ENCODE measurements at regions not wholly inside any gene's neighbourhood (a gene's known extent, or its start where the extent isn't known, plus 50 kb on each side); places are given as distances from the start of the nearest gene placed in this dataset.
"Not testable (repeated sequence)": the region's sequence is repeated elsewhere in the genome, so short reads cannot be mapped to it uniquely, and the experiment has no call there.

- Histone ChIP-seq H3K4me1 (no peaks in the 10 kb centered on the region), H3K27ac (replicated peaks in 1 of 4) (no peak overlapping the region), H3K36me3 (no peaks in the 10 kb centered on the region), H3K9me3 (peaks cover 0 to 7% (median 0%) of the 10 kb centered on the region in 4 donors), H3K4me3 (no peak overlapping the region), H3K27me3 (no peaks in the 10 kb centered on the region)
- intact Hi-C loops (cut with DNase I), result no loop called here
- WGBS, result 81% methylated on average over 2 of the region's 2 CpGs
- TF ChIP-seq CTCF (IDR thresholded peaks at IDR 0.05), result no peak
- no peak for TF ChIP-seq POLR2AphosphoS5 (IDR thresholded peaks at IDR 0.05)
- no peak for TF ChIP-seq POLR2A (IDR thresholded peaks at IDR 0.05; ENCODE audit: low read depth)
- TF ChIP-seq EP300 (IDR thresholded peaks at IDR 0.05), result no peak
- no peak for DNase-seq (ENCODE audit: extremely low spot score)
These were observed 224.0 kb upstream of the LINC00305 start for GRCh38 chr18:64372850-64373249.

GRCh38 chr18:64369830-64370440 is 221.0 kb upstream of the LINC00305 start:
- H3K27me3 ChIP-seq; H3K4me1 ChIP-seq; DNase-seq (ENCODE audit: extremely low spot score); H3K36me3 ChIP-seq; H3K9me3 ChIP-seq; intact Hi-C loops (cut with DNase I); H3K27ac ChIP-seq (replicated peaks in 1 of 4); H3K4me3 ChIP-seq: not testable (repeated sequence)
- 54% methylated on average over 6 of the region's 8 CpGs for WGBS

- Histone ChIP-seq H3K4me3 (no peak overlapping the region), H3K36me3 (no peaks in the 10 kb centered on the region), H3K27me3 (no peaks in the 10 kb centered on the region), H3K27ac (replicated peaks in 1 of 4) (no peak overlapping the region), H3K4me1 (no peaks in the 10 kb centered on the region), H3K9me3 (no peaks in the 10 kb centered on the region)
- intact Hi-C loops (cut with DNase I), result no loop called here
- WGBS, result 73% methylated on average over 4 of the region's 4 CpGs
- TF ChIP-seq POLR2A (IDR thresholded peaks at IDR 0.05; ENCODE audit: low read depth) (no peak), POLR2AphosphoS5 (IDR thresholded peaks at IDR 0.05) (no peak), CTCF (IDR thresholded peaks at IDR 0.05) (no peak), EP300 (IDR thresholded peaks at IDR 0.05) (no peak)
- no peak for DNase-seq (ENCODE audit: extremely low spot score)
These were observed 216.2 kb upstream of the LINC00305 start for GRCh38 chr18:64365106-64365505.

- Histone ChIP-seq H3K27ac (replicated peaks in 1 of 4) (no peak overlapping the region), H3K9me3 (no peaks in the 10 kb centered on the region), H3K36me3 (no peaks in the 10 kb centered on the region), H3K27me3 (no peaks in the 10 kb centered on the region), H3K4me3 (no peak overlapping the region), H3K4me1 (peaks cover 0 to 8% (median 0%) of the 10 kb centered on the region in 4 donors)
- intact Hi-C loops (cut with DNase I), result no loop called here
- WGBS, result 89% methylated on average over 3 of the region's 3 CpGs
- no peak for TF ChIP-seq POLR2A (IDR thresholded peaks at IDR 0.05; ENCODE audit: low read depth)
- TF ChIP-seq EP300 (IDR thresholded peaks at IDR 0.05), result no peak
- no peak for TF ChIP-seq CTCF (IDR thresholded peaks at IDR 0.05)
- TF ChIP-seq POLR2AphosphoS5 (IDR thresholded peaks at IDR 0.05), result no peak
- no peak for DNase-seq (ENCODE audit: extremely low spot score)
These were observed 188.8 kb upstream of the LINC00305 start for GRCh38 chr18:64337673-64338072.

GRCh38 chr18:64337018-64337417 is 188.1 kb upstream of the LINC00305 start:
- H3K4me3 ChIP-seq, result no peak overlapping the region
- H3K9me3 ChIP-seq, result no peaks in the 10 kb centered on the region
- H3K4me1 ChIP-seq, result peaks cover 0 to 11% (median 0%) of the 10 kb centered on the region in 4 donors
- no peak overlapping the region for H3K27ac ChIP-seq (replicated peaks in 1 of 4)
- intact Hi-C loops (cut with DNase I), result no loop called here
- no peaks in the 10 kb centered on the region for H3K36me3 ChIP-seq
- no peaks in the 10 kb centered on the region for H3K27me3 ChIP-seq
- DNase-seq (ENCODE audit: extremely low spot score), result no peak
- WGBS, result 69% methylated on average over 2 of the region's 2 CpGs
- TF ChIP-seq CTCF (IDR thresholded peaks at IDR 0.05), result no peak
- TF ChIP-seq POLR2A (IDR thresholded peaks at IDR 0.05; ENCODE audit: low read depth), result no peak
- TF ChIP-seq EP300 (IDR thresholded peaks at IDR 0.05), result no peak
- no peak for TF ChIP-seq POLR2AphosphoS5 (IDR thresholded peaks at IDR 0.05)

Measured in esophagus muscularis mucosa (tissue), 4 donors.